Erythroblast (primary cell): ENCODE measurements at regions not wholly inside any gene's neighbourhood (a gene's known extent, or its start where the extent isn't known, plus 50 kb on each side); places are given as distances from the start of the nearest gene placed in this dataset.
"Not testable (repeated sequence)": the region's sequence is repeated elsewhere in the genome, so short reads cannot be mapped to it uniquely, and the experiment has no call there.

Source experiments
- DNase-seq, 2 experiments: peaks; one replicate each; lab custom pipeline; 2025; lab: John Stamatoyannopoulos, UW
- GATA1 ChIP-seq: IDR thresholded peaks from 2 replicates; pipeline ENCODE4 v1.6.1; 2011; ENCODE audit warnings: low read depth, mild to moderate bottlenecking, control low read depth, low read length, moderate library complexity
- POLR2A ChIP-seq: IDR thresholded peaks from 2 replicates; pipeline ENCODE4 v1.6.1; 2011; ENCODE audit warnings: mild to moderate bottlenecking, low read length

DNA sequence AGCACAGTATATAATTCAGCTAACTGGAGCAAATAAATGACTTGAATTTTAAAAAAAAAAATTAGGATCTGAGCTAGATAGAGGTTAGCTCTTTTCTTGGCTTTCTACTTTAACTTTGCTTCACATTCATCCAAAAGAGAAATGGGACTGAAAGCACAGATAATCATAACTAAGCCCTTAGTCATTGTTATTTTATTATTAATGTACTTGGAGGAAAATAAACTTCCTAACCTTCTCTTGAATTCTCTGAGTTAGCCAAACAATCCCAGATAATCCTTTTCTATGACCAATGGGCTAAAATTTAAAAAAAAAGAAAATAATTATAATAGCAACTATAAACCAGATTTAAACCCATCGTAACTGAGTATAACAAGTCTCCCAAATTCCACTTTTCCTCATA lies 57.6 kb upstream of the RASA1 start:
- TF ChIP-seq GATA1 (no peak), POLR2A (no peak)
- DNase-seq: no peak

GRCh38 chr5:87210743-87211142 lies 56.9 kb upstream of the RASA1 start:
- TF ChIP-seq POLR2A: no peak
- no peak for TF ChIP-seq GATA1
- DNase-seq: no peak

- TF ChIP-seq POLR2A (no peak), GATA1 (no peak)
- DNase-seq: no peak
These were observed 56.0 kb upstream of the RASA1 start for GRCh38 chr5:87211676-87212075.

DNA sequence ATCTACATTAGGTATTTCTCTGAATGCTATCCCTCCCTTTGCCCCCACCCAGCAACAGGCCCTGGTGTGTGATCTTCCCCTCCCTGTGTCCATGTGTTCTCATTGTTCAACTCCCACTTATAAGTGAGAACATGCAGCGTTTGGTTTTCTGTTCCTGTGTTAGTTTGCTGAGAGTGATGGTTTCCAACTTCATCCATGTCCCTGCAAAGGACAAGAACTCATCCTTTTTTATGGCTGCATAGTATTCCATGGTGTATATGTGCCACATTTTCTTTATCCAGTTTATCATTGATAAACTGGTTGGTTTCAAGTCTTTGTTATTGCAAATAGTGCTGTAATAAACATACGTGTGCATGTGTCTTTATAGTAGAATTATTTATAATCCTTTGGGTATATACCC lies 55.5 kb upstream of the RASA1 start:
- DNase-seq: not testable (repeated sequence)

GRCh38 chr5:87217480-87217879 lies 50.2 kb upstream of the RASA1 start:
- not testable (repeated sequence) for DNase-seq
